Muscle of arm (tissue), 1 donor: ENCODE measurements at regions not wholly inside any gene's neighbourhood (a gene's known extent, or its start where the extent isn't known, plus 50 kb on each side); places are given as distances from the start of the nearest gene placed in this dataset.

Source experiments
- DNase-seq: peaks from one replicate; pipeline ENCODE4 v3.0.0-alpha.2; 2013

DNA sequence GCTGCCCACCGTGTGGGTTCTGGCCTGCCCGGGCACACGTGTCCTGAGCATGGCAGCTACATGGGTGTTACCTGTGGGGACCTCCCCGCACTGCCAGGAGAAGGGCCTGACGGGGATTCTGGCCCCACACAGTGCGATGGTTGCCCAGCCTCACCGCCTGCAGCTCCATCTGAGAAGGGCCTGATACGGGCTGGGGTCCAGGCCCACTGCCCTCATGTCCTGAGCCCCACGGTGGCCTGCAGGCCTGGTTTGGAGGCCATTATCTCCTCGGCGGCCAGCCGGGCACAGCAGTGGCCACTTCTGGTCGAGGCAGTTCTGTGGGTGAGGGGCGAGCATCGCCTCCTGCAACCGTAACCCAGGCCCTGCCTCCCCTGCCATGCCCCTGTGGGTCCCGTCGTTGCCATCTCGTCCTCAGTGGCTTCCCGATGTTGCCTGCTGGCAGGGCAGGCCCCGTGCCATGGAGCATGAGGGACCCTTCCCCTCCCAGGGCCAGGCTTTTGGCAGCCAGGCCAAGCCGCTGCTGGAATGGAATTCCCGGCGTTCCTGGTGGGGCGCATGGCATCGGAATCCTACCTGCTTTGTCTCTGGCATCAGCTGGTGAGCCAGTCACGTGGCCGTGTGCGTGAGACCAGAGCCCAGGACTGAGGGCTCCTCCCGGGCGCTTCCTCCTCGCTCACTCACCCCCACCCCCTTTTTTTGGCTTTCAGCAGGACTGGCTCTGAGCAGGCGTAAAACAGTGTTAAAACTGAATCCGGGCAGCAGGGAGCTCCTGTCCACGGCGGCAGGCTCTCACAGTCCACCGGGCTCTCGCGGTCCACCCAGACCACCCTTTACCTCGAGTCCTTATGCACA lies 71.9 kb upstream of the PPARA start:
- no peak for DNase-seq

DNA sequence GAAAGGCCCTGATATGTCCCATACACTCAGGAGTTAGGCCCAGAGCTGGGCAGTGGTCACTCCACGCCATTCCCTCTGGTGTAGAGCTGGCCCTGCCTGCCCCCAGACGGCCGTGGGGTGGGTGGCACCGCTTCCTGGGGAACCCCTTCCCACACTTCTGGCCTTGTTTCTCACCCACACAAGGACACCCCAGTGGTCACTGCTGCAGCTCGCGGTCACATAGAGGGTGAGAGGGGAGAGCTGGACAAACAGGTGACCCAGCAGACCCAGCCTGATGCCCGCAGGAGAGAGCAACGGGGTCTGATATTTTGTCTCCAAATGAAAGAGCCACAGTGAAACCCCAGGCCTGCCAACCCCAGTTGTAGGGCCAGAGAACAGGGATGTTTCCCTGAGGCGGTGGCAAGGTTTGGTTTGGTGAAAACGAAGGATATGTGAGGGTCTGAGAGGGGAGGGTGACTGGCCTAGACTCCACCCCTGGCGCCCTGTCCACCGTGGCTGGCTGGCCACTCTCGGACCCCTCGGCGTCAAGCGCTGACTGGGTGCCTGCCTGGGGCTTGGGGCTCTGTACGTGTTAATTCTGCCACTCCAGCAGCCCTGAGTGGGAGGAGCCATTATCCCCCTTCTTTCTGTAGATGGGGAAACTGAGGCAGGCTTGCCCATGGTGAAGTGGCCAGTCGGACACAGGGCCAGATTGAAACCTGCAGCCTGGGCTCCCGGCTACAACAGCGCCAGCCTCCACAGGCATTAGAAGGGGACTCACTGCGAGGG lies 71.0 kb upstream of the PPARA start:
- DNase-seq = no peak

DNA sequence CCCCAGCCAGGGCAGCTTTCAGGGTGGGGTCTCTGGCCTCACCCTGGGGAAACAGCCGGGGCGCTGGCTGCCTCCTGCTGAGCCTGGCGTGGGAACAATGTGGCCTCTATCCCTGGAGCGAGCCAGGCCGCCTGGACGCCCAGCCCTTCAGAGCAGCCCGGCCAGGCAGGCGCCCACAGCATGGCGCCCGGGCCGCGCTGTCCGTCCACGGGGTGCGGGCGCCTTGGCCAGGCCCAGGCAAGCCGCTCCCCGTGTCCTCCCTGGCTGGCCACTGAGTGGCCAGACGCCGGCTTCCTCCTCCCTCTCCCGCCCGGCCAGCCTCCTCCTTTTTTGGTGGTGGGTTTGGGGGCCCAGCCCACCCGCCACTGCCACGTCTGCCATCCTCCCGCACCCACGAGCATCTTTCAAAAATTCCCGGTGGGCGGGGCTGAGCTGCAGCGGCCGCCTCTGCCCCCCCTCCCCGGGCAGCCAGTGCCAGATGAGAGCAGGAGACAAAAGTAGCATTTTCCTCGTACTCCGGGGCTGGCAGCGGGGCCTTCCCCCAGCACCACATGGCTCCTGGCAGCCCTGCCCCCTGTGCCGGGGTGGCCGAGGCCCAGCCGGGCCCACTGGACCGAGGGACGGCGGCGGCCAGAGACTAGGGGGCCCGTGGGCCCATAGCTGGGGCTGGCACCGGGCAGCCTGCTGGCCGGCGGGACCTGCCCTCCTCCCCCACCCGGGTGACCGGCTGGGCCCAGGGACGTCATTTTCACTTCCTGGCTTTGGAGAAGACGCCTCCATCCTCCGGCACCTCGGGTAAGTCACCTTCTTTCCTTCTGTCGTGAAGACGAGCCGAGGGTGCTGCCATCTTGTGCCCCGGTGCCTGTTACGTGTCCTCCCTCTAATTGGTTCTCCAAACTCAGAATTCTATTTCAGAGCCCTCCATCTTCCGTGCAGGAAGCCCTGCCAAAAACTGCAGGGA lies 70.2 kb upstream of the PPARA start:
- no peak for DNase-seq

DNA sequence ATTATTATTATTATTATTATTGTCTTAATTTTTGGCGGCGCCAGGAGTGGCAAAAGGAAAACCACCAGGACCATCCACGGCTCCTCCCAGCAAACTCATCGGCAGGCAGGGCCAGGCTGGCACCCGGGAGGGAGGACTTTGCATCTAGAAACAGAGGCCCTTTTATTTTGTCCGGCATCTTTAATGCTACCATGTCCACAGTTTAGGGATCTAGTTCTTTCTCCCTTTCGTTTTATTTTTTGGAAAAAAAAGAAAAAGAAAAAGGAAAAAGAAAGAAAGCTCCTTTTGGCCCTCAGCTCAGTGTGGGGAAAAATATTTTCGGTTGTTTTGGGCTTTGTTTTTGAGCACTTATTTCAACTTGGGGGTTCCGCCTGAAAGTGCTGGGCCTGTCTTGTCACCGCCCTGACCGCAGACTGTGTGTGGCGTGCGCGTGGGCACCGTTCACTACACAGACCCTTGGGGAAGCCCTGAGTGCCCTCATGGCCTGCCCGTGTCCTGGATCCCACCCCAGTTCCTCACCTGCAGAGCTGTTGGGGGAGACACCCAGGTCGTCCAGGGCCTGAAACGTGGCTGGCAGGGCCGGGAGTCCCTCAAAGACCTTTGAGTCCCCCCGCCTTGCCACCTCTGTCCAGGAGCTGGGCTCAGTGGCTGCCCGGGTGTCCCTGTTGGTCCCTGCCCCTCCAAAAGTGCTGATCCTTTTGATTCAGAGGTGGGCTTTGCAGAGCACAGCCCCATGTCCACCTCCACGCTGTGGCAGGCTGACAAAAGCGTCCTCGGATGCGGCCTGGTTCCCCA lies 69.1 kb upstream of the PPARA start:
- no peak for DNase-seq

DNA sequence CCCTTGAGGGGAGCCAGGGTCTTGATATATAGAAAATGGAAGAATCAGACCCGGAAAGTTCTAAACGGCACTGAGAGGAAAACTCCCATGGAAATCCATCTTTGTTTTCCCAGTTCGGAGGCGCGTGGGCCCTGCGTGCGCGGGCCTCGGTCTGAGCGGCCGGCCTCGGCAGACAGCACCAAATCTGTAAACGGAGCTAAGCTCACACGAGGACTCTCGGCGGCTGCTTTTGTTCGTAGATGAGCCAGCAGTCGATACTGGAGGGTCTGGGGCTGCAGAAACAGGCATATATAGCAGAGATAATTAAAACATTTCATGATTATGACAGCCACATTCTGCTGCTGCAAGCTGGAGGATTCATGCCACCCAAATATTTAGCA lies 68.5 kb upstream of the PPARA start:
- DNase-seq = no peak

DNA sequence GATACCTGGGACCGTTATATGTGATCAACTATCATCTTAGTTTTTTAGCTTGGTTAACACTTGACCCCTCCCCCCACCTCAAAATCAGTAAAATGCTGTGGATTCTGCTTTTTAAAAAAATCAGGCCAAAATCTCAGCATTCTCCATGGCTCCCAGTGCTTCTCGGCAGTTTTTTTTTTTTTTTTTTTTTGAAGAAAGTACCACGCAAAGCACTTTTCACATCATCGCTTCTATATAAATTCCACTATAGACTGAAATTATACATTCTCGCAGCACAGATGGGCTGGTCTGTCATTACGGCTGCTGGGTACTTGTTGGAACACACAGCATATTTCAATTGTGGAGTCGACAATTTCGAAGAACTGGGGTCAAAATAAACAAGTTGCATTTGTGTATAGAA lies 67.7 kb upstream of the PPARA start:
- no peak for DNase-seq

DNA sequence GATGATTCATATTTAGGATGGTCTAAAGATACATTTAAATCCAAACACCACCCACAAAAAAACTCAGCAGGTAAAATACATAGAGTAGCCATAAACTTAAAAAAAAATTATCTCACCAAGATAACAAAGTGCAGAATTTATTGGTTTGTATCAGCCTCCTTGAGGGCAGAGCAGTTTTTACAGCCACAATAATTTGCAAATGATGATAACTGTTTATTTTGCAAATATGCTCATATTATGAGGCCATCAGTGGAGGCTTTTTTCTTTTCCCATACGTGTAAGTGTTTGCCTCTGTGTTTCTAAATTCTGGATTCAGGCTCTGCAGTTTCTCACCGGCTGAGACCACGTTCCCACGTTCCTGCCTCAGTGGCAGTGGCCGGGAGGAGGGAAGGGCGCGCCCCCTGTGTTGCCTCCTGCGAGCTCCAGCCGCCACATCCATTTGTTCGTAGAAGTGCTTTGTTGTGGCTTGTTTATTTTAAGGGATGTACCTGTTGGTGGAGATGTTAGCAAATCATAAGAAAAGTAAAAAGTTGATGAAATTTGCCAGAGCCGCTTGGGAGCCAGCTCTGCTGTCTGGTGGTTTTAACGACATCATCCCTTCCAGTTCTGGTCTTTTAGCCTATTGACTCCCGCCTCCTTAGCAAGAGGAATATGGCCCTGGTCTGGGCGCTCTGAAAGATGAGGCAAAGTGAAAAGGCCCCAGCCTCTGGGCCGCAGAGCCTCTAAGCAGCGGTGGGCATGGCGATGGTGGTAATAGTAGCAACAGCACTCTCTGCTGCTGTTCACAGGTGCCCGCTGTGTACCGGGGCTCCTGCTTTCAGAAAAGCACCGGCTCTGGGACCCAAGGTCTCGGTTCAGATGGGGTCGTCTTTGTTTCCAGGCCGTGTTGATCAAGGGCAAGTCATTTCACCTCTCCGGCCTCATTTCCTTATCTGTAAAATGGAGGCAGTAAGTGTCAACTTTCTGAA lies 66.7 kb upstream of the PPARA start:
- no peak for DNase-seq

DNA sequence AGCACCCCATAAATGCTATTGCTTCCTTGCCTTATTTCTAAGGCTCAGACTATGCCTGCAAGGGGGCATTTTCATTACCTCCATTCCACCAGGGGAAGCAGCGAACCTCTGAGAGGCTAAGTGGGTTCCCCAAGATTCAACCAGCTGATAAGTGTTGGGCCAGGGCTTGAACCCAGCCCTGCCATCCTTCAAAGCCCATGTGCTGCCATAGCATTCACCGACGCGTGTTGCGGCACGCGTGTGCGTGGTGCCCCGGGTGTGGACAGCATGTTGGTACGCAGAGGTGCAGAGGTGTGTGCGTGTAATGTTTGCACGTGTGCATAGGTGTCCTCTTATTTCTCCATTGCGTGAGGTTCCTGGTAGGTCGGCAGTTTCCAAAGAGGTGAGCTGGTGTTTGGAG lies 66.0 kb upstream of the PPARA start:
- no peak for DNase-seq

DNA sequence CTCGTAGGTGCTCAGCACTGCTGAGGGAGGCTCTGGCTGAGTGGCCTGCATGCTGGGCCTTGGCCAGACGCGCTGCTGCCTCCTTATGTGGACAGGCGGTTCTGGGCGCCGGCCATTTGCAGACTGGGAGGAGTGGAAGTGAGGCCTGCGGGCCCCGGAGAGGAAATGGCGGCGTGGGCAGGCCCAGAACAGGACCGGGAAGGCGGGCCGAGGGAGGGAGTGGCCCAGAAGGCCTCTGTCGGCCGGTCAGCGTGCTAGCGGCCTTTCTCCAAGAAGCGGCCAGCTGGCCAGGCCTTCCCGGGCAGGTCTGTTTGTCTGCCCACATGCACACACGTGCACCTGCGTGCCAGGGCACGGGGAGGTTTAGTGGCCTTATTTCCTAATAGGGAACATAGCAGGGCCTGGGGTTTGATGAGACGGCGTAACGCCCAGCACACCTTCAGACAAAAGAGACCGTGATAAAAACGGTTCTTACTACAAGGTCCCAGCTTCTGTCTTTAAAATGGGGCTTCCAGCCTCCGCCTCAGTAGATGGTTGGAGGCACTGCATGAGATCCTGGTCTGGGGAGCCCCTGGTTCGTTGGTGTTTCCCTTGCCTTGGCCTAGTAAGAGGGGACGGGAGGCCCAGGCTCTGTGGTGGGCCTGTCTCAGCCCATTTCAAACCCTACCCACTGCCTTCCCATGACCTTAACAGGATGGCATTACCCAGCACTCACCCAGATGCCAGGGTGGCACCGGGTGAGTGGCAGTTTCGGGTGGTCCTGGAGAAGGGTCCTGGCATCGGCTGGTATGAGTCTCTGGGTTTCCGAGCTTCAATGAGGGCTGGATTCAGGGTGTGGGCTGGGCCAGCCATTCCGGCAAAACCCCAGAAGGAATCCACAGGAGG lies 65.1 kb upstream of the PPARA start:
- DNase-seq = no peak

DNA sequence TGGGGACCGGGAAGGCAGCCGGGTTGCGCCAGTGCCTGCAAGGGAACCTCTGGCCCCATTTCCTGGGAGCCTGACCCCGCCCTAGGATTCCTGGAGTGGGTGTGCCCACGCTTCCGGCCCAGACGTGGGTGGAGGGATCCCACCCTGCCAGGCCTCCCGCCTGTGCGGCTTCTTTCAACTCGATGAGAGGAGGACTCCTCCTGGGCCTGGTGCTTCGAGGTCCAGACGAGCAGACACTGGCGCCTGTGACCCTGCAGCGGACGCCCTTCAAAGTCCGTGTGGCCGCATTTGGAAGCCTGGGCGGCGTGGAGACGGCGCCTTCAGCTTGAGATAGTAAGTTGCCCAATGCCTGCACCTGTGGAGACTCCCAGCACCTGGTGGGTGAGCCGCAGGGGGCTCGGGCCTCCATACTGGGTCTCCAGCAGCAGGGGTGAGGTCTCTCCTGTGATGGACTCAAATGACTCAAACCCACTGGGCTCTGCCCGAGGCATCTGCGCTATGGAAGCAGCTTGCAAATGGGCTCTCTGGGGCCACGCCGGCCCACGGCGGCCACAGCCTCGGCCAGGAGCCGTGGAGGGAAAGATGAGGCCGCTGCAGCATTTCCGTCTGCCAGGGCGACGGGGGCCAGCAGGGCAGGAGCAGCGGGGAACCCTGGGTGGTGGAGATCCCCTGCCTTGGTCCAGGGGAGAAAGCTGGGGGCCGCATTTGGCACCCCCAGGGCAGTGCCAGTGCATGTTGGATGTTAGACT lies 64.3 kb upstream of the PPARA start:
- no peak for DNase-seq

DNA sequence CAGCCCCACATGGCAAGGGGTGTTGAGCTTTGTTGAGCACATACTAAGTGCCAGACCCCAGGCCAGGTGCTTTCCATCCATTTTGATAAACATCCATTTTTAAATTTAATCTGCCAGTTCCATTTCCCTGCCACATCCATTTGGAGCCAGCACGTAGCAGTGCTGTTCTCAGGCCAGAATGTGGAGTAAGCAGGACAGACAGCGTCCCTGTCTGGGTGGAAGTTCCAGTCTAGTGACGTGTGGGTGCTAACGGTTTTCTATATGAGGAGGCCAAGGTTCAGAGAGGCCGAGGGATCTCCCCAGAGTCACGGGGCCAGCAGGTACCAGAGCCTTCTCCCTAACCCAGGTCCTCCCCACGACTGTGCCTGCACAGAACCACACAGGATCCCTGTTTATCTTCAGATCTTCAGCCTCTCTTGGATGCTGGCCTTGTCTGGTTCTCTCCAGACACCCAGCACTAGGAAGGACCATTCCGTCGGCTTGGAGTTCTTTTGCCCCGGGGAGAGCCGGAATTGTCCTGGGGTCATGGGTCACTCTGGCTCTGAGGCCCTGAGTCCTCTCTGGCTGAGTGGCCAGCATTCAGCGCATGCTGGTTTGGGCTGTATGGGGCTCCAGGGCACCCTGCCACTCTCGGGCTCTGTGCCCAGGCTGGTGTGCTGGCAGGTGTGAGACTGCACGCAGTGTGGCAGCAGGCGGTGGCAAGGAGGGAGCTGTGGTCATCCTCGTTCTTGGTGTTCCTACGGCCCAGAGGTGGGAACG lies 63.6 kb upstream of the PPARA start:
- no peak for DNase-seq

DNA sequence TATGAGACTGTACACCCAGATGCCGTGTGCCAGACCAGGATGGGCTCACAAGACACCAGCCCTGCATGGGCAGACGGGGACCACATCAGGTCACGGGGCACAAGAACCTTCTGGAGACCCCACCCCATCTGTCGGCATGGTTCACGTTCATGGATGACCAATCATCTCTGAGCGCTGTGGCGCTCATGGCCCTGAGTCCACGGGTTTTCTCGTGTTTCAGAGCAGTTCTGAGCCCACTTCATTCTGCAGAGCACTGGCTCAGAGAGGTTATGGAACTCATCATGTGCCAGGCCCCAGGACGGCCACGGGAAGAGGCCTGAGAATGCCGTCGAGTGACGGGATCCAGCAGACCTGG lies 63.0 kb upstream of the PPARA start:
- no peak for DNase-seq

DNA sequence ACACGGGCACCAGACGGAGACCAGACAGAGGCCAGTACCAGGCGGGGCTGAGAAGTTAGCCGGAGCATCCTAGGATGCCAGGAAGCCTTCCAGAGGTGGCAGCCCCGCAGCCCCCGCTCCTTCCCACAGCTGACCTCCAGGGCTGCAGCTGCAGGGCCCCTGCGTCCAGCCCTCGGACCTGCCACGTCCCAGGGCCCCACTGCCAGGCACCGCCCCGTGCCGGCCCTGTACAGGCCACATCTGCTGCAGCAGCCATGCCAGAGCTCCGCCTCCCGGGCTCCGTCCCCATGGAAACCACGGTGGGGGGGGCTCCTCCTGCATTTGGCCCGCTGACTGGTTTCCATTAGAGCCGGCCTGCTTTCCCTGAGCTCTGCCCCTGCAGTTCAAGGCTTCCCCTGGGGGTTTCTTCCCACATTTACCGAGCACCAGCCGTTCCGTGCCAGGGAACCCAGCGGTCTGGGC lies 62.5 kb upstream of the PPARA start:
- peak; percentile 96 for DNase-seq

DNA sequence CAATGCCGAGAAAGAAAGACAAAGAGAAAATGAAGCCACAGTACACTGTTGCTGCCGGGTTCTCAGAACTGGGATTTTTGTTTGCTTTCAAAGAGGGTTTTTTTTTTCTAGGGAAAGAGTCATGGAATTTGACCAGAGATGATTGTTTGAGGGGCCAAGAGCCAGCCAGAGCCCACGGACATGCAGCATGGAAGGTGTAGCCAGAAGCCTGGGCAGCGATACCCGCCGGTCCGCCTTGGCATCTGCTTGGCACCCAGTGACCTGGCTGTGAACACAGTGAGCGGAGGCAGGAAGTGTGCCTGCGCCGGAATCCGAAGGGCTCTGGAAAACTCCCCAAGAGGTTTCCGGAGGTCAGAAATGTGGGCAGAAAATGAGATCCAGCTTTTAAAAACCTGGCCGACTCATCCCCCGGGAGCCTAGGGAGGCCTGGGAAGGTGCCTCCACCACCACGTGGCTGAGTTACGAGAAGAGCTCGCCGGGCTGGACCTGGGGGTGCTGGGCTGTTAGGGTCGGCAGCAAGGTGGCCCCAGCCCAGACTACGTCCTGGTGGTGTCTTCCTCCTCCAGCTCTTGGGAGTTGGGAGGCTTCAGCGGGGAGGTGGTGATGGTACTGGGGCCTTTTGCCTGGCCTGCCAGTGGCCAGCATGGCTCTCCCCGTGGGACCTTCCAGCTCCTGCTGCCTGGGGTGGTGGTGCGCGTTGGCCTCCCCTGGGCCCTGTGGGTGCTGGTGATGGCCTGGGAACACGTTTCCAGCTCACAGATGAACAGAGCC lies 61.6 kb upstream of the PPARA start:
- DNase-seq = no peak

DNA sequence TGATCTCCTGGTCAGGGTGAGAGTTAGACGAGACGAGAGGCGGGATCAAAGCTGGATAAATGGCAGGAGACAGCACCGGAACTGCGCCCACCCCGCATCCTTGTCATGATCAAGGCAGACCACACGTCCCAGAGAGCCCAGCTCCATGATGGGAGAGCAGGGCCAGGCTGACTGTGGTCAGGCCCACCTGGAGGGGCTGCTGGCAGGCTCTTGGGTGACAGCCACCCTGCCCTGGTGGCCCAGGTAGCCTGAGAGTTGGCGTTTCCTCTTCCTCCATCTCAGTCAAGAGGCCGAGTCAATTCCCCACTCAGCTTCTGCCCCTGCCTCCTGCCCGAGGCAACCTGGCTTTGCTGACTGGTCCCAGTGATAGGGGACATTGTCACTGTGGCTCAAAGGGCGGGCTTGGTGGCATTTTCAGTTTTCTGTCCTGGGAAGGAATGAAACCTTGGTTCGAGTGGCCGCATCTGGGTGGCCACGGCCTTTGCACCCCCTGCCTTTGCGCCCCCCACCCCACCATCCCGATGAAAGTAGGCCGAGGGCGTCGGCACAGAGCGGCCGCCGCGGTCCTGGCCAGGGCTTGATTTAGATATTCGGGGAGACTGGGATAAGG lies 60.8 kb upstream of the PPARA start:
- DNase-seq = no peak

DNA sequence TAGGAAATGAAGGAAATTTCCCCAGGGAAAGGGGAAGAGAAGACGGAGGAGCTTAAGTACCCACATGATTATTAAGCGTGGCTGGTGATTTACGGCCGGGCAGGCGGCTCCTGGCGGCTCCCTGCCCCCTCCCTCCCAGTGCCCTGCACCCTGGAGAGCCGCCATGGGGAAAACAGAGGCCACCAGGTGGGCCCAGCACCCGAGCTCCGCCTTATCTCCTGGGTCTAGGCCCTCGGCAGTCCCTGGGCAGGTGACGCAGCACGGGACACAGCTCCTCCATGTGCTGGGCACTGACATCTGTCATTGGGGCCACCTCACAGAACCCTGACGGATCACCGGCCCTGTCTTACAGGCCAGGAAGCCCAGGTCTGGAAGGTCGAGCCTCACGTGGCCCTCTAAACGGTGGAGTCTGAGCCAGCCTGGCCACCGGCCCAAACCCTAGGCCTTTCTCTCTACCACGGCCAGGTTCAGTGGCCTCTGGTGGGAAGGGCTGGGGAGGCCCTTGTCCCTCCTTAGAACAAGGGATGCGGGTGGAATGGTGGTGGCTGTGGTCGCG lies 60.2 kb upstream of the PPARA start:
- no peak for DNase-seq
